ENCODE measurements at regions not wholly inside any gene's neighbourhood (a gene's known extent, or its start where the extent isn't known, plus 50 kb on each side); places are given as distances from the start of the nearest gene placed in this dataset.

DNA sequence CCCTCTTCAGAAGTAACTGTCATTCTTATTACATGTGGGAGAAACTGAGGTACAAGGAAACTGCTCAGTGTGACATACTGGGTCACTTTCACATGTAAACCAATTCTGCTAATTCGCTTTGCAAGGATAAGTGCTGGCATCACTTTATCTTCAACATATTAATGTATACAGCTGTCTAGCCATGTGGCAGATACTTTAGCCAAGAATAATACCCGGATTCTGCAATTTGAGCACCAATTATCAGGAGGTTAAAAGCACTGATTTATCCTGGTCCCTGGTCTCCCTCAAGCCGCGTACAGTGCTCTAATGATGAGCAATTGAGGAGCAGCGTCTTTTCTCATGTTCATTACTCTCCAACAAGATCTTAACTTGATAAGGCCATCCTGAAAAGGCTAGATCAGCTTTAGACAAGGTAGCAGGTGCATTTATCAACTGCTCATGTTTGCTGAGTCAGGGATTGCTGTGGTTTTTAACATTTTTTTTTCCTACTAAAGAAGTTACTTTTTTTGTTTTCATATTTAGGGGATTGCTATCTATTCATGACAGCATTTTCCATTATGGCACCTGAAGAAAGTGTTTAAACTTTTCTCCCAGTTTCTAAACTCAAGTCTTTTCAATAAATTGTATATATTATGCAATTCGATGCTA is 1066.3 kb upstream of the MAP3K7 start:
- Histone ChIP-seq H3K9me3 (no peaks in the 10 kb centered on the region), H3K4me3 (replicated peaks in 1 of 3) (no peak overlapping the region), H3K27ac (no peak overlapping the region), H3K27me3 (no peaks in the 10 kb centered on the region), H3K36me3 (no peaks in the 10 kb centered on the region), H3K4me1 (peaks cover 0 to 5% of the 10 kb centered on the region in 2 donors)
- intact Hi-C loops (cut with DNase I): no loop called here
- TF ChIP-seq POLR2A (IDR thresholded peaks at IDR 0.05): no peak
- TF ChIP-seq, protein P1, sequence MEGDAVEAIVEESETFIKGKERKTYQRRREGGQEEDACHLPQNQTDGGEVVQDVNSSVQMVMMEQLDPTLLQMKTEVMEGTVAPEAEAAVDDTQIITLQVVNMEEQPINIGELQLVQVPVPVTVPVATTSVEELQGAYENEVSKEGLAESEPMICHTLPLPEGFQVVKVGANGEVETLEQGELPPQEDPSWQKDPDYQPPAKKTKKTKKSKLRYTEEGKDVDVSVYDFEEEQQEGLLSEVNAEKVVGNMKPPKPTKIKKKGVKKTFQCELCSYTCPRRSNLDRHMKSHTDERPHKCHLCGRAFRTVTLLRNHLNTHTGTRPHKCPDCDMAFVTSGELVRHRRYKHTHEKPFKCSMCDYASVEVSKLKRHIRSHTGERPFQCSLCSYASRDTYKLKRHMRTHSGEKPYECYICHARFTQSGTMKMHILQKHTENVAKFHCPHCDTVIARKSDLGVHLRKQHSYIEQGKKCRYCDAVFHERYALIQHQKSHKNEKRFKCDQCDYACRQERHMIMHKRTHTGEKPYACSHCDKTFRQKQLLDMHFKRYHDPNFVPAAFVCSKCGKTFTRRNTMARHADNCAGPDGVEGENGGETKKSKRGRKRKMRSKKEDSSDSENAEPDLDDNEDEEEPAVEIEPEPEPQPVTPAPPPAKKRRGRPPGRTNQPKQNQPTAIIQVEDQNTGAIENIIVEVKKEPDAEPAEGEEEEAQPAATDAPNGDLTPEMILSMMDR (IDR thresholded peaks at IDR 0.05): no peak
- DNase-seq: no peak
- WGBS, 2 donors: 68 to 77% methylated on average over 6 of the region's 6 CpGs

GRCh38 chr6:91646649-91647048 is 1059.8 kb upstream of the MAP3K7 start:
- H3K9me3 ChIP-seq: no peaks in the 10 kb centered on the region

GRCh38 chr6:91645811-91646210 is 1058.9 kb upstream of the MAP3K7 start:
- no peak overlapping the region for H3K4me3 ChIP-seq (replicated peaks in 1 of 3)
- 67 to 69% methylated on average over 2 of the region's 2 CpGs for WGBS, 2 donors
- intact Hi-C loops (cut with DNase I): no loop called here
- no peaks in the 10 kb centered on the region for H3K27me3 ChIP-seq
- no peaks in the 10 kb centered on the region for H3K4me1 ChIP-seq
- no peaks in the 10 kb centered on the region for H3K9me3 ChIP-seq
- TF ChIP-seq POLR2A (IDR thresholded peaks at IDR 0.05): no peak
- TF ChIP-seq, protein P1 (IDR thresholded peaks at IDR 0.05): no peak
- no peaks in the 10 kb centered on the region for H3K36me3 ChIP-seq
- no peak for DNase-seq
- H3K27ac ChIP-seq: no peak overlapping the region

More at GRCh38 chr6:91646649-91647048, 1059.8 kb upstream of the MAP3K7 start:
- Histone ChIP-seq H3K27me3 (no peaks in the 10 kb centered on the region), H3K4me1 (no peaks in the 10 kb centered on the region), H3K4me3 (replicated peaks in 1 of 3) (no peak overlapping the region), H3K36me3 (no peaks in the 10 kb centered on the region), H3K27ac (no peak overlapping the region)
- WGBS, 2 donors: 29 to 42% methylated on average over 1 of the region's 1 CpG
- intact Hi-C loops (cut with DNase I): no loop called here
- no peak for TF ChIP-seq POLR2A (IDR thresholded peaks at IDR 0.05)
- TF ChIP-seq, protein P1 (IDR thresholded peaks at IDR 0.05): no peak
- no peak for DNase-seq

DNA sequence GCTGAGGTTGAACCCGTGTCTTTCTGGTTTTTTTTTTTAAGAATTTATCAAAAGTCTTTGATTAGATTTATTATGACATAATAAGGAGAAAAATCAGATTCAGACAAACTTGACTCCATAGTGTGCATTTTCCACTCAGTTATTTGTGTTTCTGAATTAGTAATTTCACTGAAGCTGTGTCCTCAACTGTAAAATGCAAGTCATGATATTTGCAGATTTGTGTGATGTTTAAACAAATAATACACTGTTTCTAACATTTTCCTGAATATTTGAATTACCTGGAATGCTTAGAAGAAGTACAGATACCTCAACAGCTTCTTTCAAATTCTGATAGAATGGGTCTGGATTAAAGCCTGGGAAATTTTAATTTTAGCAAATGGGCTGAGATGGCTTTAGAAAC is 1050.3 kb upstream of the MAP3K7 start:
- WGBS, 2 donors: 85 to 88% methylated on average over 1 of the region's 1 CpG
- no peak overlapping the region for H3K27ac ChIP-seq
- intact Hi-C loops (cut with DNase I): no loop called here
- TF ChIP-seq, protein P1 (IDR thresholded peaks at IDR 0.05): no peak
- no peak for TF ChIP-seq POLR2A (IDR thresholded peaks at IDR 0.05)
- no peak for DNase-seq
- H3K4me1 ChIP-seq: no peaks in the 10 kb centered on the region
- no peaks in the 10 kb centered on the region for H3K36me3 ChIP-seq
- H3K27me3 ChIP-seq: no peaks in the 10 kb centered on the region
- H3K9me3 ChIP-seq: no peaks in the 10 kb centered on the region
- no peak overlapping the region for H3K4me3 ChIP-seq (replicated peaks in 1 of 3)

- H3K9me3 ChIP-seq: no peaks in the 10 kb centered on the region
These were observed 1047.9 kb upstream of the MAP3K7 start for GRCh38 chr6:91634791-91635190.

More at GRCh38 chr6:91634791-91635190, 1047.9 kb upstream of the MAP3K7 start:
- Histone ChIP-seq H3K4me1 (no peaks in the 10 kb centered on the region), H3K27me3 (no peaks in the 10 kb centered on the region), H3K36me3 (no peaks in the 10 kb centered on the region), H3K27ac (no peak overlapping the region), H3K4me3 (replicated peaks in 1 of 3) (no peak overlapping the region)
- WGBS, 2 donors: 44 to 50% methylated on average over 1 of the region's 1 CpG
- TF ChIP-seq, protein P1 (IDR thresholded peaks at IDR 0.05): no peak
- no peak for TF ChIP-seq POLR2A (IDR thresholded peaks at IDR 0.05)
- intact Hi-C loops (cut with DNase I): no loop called here
- no peak for DNase-seq

Measured in thyroid gland (tissue), 4 donors.